ENCODE measurements at regions not wholly inside any gene's neighbourhood (a gene's known extent, or its start where the extent isn't known, plus 50 kb on each side); places are given as distances from the start of the nearest gene placed in this dataset.
"Not testable (repeated sequence)": the region's sequence is repeated elsewhere in the genome, so short reads cannot be mapped to it uniquely, and the experiment has no call there.

DNA sequence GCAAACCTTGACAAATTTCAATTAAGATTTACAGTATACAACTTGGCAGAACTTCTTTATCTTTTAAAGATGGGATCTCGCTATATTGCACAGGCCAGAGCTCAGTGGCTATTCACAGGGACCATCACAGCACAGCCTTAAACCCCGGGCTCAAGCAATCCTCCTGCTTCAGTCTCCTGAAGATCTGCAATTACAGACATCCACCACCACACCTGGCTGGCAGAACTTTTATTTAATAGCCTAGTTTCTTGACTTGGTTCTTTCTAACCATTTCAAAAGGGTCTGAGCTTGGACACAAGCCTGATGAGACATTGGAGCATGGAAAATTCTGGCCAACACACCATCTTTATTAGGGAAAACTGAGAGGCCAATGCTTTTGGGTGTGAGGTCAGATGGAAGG is 151.6 kb upstream of the KCNG1 start:
- DNase-seq (ENCODE audit: low read depth) = no peak
- TF ChIP-seq, protein P1, sequence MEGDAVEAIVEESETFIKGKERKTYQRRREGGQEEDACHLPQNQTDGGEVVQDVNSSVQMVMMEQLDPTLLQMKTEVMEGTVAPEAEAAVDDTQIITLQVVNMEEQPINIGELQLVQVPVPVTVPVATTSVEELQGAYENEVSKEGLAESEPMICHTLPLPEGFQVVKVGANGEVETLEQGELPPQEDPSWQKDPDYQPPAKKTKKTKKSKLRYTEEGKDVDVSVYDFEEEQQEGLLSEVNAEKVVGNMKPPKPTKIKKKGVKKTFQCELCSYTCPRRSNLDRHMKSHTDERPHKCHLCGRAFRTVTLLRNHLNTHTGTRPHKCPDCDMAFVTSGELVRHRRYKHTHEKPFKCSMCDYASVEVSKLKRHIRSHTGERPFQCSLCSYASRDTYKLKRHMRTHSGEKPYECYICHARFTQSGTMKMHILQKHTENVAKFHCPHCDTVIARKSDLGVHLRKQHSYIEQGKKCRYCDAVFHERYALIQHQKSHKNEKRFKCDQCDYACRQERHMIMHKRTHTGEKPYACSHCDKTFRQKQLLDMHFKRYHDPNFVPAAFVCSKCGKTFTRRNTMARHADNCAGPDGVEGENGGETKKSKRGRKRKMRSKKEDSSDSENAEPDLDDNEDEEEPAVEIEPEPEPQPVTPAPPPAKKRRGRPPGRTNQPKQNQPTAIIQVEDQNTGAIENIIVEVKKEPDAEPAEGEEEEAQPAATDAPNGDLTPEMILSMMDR (IDR thresholded peaks at IDR 0.05; ENCODE audit: insufficient read depth, low read depth, low read length, missing control alignments) = no peak
- H3K4me3 ChIP-seq (ENCODE audit: low read depth, low read length) = no peak overlapping the region

DNA sequence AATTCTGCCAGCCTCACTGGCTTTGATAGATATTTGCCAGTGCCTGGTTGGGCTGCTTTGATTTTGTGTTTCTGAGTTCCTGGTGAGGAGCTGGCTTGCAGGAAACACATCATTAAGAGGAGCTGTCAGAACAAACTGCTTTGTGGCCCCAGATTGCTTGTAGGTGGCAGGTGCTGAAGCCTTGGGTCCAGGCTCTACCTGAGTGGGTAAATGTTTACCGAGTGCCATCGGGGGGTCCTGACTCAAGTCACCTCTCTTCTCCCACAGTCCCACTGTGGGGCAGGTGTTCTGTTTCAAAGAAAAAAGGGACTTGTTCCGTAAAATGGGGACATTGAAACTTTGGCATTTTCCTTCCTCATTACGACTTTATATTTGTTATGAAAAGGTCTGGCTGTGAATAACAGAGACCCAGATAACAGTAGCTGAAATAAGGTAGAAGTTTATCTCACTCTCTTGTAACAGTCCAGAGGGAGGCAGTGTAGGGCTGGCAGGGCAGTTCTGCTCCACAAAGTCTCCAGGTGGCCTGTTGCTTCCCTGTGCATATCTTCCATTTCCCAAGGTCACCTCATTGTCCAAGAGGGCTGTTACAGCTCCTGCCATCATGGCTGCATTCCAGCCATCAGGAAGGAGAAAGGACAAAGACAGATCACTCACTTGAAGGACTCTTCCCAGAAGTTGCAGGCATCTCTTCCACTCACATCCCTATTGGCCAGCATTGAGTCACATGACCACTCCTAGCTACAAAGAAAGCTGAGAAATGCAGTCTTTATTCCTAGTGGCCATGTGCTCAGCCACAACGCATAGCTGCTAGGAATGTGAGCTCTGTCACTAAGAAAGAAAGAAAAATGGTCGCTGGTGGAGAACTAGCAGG is 149.9 kb upstream of the KCNG1 start:
- H3K4me3 ChIP-seq (ENCODE audit: low read depth, low read length) = no peak overlapping the region
- TF ChIP-seq, protein P1 (IDR thresholded peaks at IDR 0.05; ENCODE audit: insufficient read depth, low read depth, low read length, missing control alignments) = no peak
- DNase-seq (ENCODE audit: low read depth) = no peak

DNA sequence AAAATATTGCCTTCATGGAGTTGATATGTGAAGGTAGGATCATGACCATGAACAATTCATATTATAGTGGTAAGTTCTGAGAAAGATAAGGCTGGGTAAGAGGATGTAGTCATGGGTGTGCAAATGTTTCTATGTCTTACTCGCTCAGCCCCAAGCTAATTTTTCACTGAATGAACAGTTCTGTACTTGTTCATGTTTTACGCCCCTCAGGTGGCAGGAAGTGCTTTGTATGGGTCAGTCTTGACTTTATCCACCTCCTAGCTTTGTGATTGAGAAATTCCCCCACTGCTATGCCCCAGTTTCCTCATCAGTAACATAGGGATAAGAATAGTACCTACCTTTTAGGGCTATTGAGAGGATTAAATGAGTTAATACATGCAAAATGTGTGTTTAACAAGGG is 148.2 kb upstream of the KCNG1 start:
- TF ChIP-seq, protein P1 (IDR thresholded peaks at IDR 0.05; ENCODE audit: insufficient read depth, low read depth, low read length, missing control alignments) = no peak
- H3K4me3 ChIP-seq (ENCODE audit: low read depth, low read length) = no peak overlapping the region
- no peak for DNase-seq (ENCODE audit: low read depth)

DNA sequence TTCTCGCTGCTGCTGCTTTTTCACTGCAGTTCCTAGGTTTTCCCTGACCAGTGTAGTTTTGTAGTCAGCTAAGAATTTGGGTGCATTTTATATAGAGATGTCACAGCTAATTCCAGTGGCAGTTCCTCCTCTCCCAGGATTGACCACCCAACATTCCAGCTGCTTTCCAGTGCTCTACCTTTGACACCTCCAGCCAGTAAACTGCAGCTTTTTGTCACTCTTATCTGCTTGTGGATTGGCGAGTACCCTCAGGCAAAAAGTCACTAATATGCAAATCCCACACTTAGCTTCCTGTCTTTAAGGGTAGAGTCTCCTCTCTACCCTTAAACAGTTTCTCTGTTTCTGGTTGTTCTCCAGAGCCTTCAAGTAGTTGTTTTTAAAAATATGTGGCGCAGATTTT is 146.9 kb upstream of the KCNG1 start:
- no peak overlapping the region for H3K4me3 ChIP-seq (ENCODE audit: low read depth, low read length)
- no peak for DNase-seq (ENCODE audit: low read depth)

DNA sequence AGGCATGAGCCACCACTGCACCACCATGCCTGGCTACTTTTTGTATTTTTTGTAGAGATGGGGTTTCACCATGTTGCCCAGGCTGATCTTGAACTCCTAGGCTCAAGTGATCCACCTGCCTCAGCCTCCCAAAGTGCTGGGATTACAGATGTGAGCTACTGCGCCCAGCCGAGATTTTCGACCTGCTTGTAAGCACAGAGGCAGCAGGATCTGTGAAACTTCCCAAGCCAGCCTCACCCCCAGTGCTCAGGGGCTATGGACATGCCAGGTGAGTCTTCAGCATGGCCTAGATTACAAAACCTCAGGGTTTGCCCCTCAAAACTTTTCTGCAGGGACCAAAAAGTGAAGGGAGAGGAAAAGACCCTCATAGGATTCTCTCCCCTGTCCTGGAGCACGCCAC is 145.0 kb upstream of the KCNG1 start:
- H3K4me3 ChIP-seq (ENCODE audit: low read depth, low read length); DNase-seq (ENCODE audit: low read depth): not testable (repeated sequence)

More for the DNA sequence above, 146.9 kb upstream of the KCNG1 start:
- TF ChIP-seq, protein P1 (IDR thresholded peaks at IDR 0.05; ENCODE audit: insufficient read depth, low read depth, low read length, missing control alignments) = no peak

DNA sequence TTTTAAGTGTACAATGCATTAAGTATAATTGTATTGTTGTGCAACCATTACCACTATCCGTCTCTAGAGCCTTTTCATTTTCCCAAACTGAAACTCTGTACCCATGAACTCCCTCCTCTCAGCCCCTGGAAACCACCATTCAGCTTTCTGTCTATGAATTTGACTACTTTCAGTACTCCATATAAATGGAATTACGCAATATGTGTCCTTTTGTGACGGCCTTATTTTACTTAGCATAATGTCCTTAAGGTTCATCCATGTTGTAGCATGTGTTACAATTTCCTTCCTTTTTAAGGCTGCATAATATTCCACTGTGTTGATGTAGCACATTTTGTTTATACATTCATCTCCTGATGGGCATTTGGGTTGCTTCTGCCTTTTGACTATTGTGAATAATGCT is 143.6 kb upstream of the KCNG1 start:
- no peak overlapping the region for H3K4me3 ChIP-seq (ENCODE audit: low read depth, low read length)
- DNase-seq (ENCODE audit: low read depth) = no peak
- TF ChIP-seq, protein P1 (IDR thresholded peaks at IDR 0.05; ENCODE audit: insufficient read depth, low read depth, low read length, missing control alignments) = no peak

DNA sequence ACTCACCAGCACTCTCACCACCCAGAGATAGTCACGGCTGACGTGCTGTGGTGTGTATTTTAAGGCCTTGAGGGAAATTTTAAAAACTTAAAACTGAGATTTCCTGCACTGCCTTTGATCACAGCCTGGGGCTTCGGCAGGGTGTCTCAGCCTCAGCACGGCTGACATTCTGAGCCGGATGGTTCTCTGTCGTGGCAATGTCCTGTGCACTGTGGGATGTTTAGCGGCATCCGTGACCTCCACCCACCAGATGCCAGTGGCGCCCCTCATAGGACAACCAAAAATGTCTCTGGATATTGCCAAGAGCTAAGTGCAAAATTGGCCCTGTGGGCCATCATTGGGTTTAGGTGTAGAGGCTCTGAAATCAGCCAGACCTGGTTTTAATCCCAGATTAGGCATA is 142.2 kb upstream of the KCNG1 start:
- H3K4me3 ChIP-seq (ENCODE audit: low read depth, low read length) = no peak overlapping the region
- no peak for DNase-seq (ENCODE audit: low read depth)
- TF ChIP-seq, protein P1 (IDR thresholded peaks at IDR 0.05; ENCODE audit: insufficient read depth, low read depth, low read length, missing control alignments) = no peak

Data from GM12865 (cell line).